Stimulated activated CD4-positive, alpha-beta T cell treated with anti-CD3 and anti-CD28 coated beads, Interleukin-2, amount 100 ng/mL, for 24 hours (primary cell): ENCODE measurements at regions not wholly inside any gene's neighbourhood (a gene's known extent, or its start where the extent isn't known, plus 50 kb on each side); places are given as distances from the start of the nearest gene placed in this dataset.

Experiments
- DNase-seq, 2 donors: peaks; one replicate each; pipeline ENCODE4 v3.0.0-alpha.2; 2020

- DNase-seq: no peak
These were observed 305.0 kb downstream of the TENT4A start for GRCh38 chr5:7018198-7018597.

- no peak for DNase-seq
These were observed 305.4 kb downstream of the TENT4A start for GRCh38 chr5:7018601-7019000.

DNA sequence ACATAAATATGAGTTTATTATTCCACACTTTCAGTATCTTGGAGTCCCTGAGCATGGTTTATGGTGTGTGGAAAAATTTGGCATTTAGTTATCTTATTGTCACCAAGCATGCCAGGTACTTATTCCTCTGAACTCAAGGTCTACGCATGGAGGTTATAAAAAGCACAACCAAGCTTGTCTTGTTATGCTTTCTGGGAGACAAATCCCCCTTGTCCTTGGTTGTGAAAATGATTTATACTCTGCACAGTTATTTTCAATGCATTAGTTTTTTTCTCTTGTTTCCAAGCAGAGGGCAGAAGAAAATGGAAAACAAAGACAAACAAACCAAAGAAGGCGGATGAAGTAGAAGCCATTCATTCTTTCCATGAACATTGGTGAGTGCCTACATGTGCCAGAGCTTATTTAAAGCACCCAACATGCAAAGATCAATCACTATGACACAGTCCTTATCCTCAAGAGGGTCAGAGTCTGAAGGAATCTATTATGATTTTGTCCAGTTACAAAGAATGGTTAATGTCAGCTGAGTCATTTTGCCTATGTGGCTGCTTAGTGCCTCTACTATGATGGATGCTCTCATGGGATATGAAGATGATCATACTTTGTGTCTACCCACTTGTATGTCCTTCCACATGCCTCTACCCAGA lies 323.1 kb downstream of the TENT4A start:
- DNase-seq: no peak

DNA sequence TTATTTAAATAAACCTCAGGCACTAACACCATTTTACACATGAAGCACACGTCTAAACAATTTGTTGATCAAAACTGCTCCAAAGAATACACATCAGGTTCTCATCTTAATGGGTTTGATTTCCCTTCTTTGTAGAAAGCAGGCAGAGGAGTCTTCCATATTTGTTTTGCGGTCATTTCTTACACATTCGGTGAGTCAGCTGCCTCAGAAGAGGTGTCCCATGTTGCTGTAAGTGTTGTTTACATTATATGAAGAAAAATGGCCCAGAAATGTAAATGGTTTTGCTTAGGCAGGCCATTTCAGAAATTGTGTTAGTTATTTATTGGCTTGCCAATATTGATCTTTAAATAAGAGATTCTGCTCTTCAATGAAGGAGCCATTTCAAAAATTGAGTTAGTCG lies 325.8 kb downstream of the TENT4A start:
- no peak for DNase-seq

- no peak for DNase-seq
These were observed 326.9 kb downstream of the TENT4A start for GRCh38 chr5:7040111-7040510.

- no peak for DNase-seq
These were observed 330.6 kb downstream of the TENT4A start for GRCh38 chr5:7043797-7044196.

GRCh38 chr5:7047511-7048261 lies 334.5 kb downstream of the TENT4A start:
- no peak for DNase-seq

GRCh38 chr5:7050986-7051385 lies 337.8 kb downstream of the TENT4A start:
- DNase-seq: no peak

GRCh38 chr5:7053125-7053524 lies 339.9 kb downstream of the TENT4A start:
- no peak for DNase-seq

GRCh38 chr5:7053528-7054209 lies 340.4 kb downstream of the TENT4A start:
- DNase-seq: no peak

DNA sequence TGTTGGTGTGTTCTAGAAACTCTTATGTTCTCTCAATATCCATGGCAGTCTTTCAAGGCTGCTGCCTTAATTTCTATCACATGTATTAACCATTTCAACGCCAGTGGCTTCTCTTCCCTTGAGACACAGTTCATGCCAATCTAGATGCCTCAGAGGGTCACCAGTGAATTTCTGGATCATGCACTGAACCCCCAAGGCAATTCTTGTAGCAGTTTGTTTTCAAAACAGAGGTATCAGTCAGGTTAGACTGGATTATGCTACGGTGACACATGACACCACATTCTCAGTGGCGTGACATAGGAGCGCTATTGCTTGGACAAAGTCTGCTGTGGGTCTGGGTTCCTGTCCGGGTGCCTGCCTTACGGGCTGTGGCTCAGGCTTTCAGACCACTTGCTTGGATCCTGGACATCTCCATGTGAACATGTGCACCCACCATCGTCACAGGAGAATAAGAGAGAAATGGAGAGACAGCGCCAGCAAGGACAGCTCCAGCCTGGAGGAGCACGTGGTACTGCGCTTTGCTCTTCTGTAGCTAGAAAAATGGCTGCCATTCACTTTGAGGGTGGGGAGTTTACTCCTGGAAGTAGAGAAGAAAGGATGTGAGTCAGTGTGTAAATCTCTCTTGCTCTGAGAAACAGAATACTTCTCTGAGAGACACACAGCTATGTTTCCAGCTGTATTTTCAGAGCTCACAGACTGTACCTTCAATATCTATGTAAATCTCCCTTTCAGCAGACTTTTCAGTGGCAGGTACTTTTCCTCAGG lies 329.3 kb upstream of the ADCY2 start:
- no peak for DNase-seq

- DNase-seq: no peak
These were observed 327.8 kb upstream of the ADCY2 start for GRCh38 chr5:7068156-7068555.

GRCh38 chr5:7068899-7069298 lies 327.0 kb upstream of the ADCY2 start:
- DNase-seq: no peak

DNA sequence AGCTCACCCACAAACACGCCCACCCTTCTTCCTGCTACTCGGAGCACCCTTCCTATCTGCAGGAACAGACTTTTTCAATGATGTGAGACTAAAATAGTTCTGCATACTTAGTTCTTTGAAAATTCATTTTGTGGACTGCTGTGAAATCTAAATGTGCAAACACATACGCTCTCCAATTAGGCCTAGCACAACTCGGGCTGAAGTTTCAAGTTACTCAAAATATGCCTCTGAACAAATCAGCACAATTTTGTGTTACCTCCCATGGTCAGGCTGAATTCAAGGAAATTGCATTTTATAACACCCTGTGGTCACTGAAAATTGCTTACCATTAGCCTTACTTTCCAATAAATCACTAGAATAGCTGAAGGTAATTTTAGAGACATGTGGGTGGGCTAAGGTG lies 323.8 kb upstream of the ADCY2 start:
- no peak for DNase-seq

GRCh38 chr5:7073666-7074065 lies 322.3 kb upstream of the ADCY2 start:
- no peak for DNase-seq

DNA sequence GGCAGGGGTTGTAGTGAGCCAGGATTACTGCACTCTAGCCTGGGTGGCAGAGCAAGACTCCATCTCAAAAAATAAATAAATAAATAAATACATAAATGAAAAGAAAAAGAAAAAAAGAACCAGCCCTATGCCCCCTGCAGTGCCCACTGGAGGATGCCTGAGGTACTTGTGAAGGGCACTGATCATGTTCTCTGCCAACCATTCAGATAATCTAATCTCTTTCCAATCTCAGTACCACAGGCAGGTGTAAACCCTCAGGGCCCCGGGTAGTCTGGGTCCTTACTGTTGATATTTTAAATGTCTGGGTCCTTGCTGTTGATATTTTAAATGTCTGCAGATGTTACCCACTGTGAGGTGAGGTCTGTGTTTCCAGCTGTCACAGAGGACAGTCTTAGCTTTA lies 321.8 kb upstream of the ADCY2 start:
- DNase-seq: no peak

DNA sequence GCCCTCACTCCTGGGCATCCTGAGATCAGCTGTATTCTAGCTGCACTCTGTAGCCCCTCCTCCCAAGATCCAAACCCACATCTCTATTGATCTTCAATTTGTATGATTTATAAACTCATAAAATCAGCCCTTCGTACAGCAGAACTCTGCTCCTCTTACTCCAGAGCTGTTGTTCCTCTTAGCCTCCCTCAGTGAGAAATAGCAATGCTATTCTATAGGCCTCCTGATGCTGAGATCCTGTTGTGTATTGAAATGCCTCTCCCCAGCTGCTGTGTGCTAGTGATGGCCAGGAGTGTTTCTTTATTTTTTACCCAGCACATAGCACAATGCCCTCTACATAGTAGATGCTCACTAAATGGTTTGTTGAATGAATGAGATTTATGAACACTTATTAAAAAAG lies 320.5 kb upstream of the ADCY2 start:
- DNase-seq: no peak

- DNase-seq: no peak
These were observed 317.8 kb upstream of the ADCY2 start for GRCh38 chr5:7078101-7078500.

DNA sequence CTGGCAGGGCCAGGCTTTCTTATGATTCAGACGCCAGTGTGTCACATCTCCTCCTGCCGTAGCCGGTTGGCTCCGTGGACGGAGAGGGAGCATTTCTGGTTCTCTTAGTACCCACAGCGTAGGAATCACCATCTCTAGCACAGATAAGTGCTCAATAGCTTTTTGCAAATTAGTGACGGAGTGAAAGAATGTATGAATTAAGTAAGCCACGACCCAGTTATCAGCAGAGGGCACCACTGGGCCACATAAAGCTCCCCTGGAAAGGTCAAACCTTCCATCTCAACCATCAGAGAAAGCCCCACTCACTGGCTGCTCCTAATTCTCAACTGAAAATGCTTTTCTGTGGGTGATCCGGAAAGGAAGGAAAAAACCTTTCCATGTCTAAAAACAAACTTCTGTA lies 317.0 kb upstream of the ADCY2 start:
- DNase-seq: no peak

- DNase-seq: no peak
These were observed 315.4 kb upstream of the ADCY2 start for GRCh38 chr5:7080501-7080900.

DNA sequence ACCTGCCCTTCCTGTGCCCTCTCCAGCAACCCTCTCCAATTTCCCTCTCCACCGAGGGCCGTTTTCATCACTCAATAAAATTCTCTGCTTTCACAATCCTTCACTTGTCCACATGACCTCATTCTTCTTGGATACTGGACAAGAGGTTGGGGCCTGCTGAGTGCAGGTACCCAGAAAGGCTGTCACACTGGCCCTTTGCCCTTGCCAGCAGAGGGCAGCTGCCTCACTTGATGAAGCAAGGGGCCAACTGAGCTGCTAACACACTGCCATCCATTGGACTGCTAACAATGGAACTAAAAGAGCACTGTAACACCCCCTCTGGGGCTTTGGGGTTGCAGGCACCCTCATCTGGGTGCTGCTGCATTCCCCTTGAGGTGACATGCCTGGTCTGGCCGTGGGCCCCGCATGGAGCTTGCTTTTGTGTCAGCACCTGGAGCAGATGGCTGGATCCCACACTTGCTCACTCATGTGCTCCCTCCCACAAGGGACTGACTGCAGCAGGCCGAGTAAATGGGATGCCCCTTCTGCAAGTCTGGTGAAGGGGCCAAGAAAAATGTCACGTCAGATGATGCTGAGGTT lies 308.1 kb upstream of the ADCY2 start:
- DNase-seq: no peak

GRCh38 chr5:7088849-7089248 lies 307.1 kb upstream of the ADCY2 start:
- no peak for DNase-seq

GRCh38 chr5:7094626-7095025 lies 301.3 kb upstream of the ADCY2 start:
- DNase-seq: no peak
